ENCODE measurements at regions not wholly inside any gene's neighbourhood (a gene's known extent, or its start where the extent isn't known, plus 50 kb on each side); places are given as distances from the start of the nearest gene placed in this dataset.
"Not testable (repeated sequence)": the region's sequence is repeated elsewhere in the genome, so short reads cannot be mapped to it uniquely, and the experiment has no call there.

DNA sequence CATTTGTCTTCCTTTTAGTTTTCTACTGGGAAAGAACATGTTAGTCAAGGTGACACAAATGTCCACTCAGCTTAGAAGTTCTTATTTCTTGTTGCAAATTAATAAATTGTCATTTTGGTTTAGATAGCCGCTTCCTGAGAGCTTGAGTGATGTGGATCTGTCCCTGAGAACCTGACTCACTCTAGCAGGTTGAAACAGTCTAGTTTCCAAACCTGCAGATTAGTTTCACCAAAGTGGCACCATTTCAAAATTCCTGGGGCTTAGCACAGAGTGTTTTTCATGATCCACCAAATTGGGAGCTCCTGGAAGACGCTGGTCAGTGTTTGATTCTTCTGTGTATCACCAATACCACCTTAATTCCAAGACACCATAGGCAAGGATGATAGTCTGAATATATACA, 119.4 kb upstream of the TSC22D1 start:
- no peak for DNase-seq

- no peak for DNase-seq
Measured at GRCh38 chr13:44694842-44695241, 118.7 kb upstream of the TSC22D1 start.

DNA sequence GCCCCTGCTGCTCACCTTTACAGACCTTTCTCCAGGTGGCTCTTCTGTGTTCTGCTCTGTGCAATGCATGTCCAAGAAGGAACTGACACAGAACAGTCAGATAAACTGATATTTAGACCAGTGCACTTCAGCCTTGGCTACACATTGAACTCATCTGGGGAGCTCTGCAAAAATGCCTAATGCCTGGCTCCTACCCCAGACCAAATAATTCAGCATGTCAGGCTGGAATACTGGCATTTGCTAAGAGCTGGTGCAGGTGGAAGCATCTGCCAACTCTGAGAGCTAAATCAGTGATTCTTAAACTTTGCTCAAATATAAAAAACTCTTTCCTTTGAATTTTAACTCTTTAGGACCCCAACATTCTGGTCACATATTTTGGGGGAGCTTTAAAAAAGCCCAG, 118.2 kb upstream of the TSC22D1 start:
- no peak for DNase-seq

GRCh38 chr13:44693156-44693764, 117.1 kb upstream of the TSC22D1 start:
- no peak for DNase-seq

GRCh38 chr13:44692173-44692713, 116.1 kb upstream of the TSC22D1 start:
- DNase-seq = no peak

DNA sequence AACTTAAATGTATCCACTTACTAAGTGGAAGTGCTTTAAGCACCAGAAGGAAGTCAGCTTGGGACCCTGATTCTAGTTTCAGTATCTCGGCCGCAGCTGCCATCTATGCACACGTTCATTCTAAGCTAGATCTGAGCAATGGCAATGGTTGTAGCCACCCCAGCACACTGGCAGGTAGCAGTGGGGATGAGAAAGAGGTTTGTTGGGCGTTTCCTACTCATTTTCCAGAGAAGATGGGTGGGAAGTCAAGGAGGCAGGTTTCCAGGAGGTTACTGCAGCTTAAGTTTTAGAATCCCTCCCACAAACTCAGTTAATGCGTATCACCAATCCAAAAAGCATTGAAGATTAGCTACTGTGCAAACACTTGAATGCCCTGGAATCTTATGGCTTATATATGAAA, 114.2 kb upstream of the TSC22D1 start:
- DNase-seq = no peak

GRCh38 chr13:44688652-44689051, 112.5 kb upstream of the TSC22D1 start:
- DNase-seq = no peak

GRCh38 chr13:44686531-44686934, 110.4 kb upstream of the TSC22D1 start:
- DNase-seq = no peak

DNA sequence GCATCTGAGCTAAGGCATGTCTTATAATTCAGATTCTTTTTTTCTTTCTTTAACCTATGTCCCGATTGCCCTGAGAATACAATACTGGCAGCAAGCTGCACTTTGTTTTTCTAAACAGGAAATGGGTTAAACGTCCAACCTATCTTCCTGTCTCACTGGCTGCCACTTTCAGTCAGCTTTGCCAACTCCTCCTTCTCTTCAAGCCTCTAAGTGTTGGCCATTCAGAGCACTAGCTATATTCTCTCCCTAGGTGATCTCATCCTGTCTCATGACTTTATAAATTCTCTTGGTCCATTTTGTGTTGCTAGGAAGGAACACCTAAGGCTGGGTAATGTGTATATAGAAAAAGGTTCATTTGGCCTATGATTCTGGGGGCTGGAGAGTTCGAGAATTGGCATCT, 109.5 kb upstream of the TSC22D1 start:
- no peak for DNase-seq

DNA sequence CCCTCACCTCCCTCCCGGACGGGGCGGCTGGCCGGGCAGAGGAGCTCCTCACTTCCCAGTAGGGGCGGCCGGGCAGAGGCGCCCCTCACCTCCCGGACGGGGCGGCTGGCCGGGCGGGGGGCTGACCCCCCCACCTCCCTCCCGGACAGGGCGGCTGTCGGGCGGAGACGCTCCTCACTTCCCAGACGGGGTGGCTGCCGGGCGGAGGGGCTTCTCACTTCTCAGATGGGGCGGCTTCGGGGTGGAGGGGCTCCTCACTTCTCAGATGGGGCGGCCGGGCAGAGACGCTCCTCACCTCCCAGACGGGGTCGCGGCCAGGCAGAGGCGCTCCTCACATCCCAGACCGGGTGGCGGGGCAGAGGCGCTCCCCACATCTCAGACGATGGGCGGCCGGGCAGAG, 106.3 kb upstream of the TSC22D1 start:
- DNase-seq = not testable (repeated sequence)

DNA sequence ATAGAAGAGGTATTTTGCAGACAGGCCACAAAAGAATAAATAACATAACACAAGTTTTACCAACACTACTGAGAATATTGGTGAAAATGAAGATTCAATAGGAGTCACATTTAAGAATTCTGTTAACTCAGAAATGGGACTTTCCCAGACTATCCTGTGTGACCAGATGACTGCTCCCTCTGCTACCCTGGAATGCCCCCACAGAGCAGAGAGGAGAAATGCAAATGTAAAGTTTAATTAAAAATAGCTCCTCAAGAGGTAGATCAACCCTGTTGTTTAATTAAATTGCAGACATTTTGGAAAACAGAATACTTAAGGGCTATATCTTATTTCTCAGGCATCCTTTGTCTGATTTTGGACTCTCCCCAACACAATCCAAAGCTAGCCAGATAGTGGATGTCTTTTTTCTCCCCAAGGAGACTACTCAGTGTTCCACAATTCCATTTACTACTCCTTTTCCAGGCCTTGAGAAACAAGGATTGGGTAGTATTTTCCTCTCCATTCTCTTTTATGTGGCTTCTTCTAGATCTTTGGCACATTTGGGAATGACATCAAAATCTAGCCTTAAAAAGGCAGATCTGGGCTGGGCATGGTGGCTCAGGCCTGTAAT, 104.7 kb upstream of the TSC22D1 start:
- no peak for DNase-seq

DNA sequence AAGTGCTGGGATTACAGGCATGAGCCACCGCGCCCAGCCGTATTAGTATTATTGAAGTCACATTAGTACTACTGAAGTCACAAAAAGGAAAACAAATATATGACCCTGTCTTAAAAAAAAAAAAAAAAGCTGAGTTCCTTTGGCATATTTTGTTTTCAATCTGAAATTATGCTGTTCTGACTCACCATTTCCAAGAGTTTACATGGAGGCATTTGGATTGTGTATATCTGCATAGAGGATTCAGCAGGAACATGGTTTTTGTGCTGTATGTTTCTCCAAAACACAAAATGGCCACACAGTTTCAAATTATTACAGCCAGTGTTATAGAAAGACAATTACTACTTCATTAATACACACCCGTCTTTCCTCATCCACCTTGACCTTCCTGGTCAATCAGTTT, 103.5 kb upstream of the TSC22D1 start:
- DNase-seq = no peak

DNA sequence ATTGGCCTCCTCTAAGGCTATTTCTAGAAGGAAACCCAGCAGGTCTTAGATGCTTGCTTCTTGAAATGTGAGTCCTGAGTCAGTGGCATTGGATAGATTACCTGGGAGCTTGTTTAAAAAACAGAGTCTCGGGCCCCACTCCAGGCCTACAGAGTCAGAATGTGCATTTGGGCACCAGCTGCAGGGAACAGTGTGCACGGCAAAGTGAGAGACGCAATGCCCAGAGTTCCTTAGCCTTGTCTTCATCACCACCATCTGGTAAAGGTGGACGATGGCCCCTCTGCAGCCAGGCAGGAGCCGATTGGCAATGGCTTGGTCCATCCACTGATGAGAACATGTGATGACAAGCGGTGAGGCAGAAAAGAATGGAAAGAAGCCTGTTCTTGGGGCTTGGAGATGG, 102.1 kb upstream of the TSC22D1 start:
- no peak for DNase-seq

DNA sequence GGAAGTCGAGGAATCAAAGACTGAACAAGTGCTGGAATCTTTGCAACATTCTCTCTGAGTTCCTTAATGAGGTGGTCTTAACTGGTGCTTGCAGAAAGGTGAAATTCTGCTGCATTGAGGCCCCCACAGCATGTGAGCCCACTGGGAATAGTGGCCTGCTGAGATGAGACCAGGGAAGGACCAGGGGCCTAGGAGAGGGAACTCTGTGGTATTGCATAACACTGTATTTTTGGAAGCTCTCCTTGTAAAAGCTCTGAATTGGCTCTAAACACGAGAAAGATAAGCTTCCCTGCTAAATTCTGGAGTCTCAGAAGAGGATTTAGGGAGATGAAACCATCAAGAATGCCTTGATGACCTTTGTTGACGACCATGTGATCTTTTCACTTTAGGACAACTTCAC, 100.4 kb upstream of the TSC22D1 start:
- DNase-seq = no peak

GRCh38 chr13:44669534-44669933, 93.4 kb upstream of the TSC22D1 start:
- no peak for DNase-seq

DNA sequence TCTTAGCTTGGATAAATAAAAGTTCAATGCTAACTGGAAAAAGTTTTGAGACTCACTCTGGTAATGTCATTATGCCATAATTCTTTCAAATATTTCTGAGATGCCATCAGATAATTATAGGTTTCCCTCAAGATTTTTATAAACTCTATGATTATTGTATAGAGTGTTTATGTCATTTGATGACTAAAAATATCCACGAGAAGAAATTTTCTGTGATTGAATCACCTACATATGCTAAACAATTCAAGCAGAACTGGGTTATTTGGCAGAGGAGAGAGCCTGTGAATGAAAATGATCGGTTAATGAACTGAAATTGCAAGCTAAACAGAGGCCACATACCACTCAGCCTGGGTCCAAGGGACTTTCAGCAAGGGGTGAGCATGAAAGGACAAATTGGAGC, 92.6 kb upstream of the TSC22D1 start:
- no peak for DNase-seq

- no peak for DNase-seq
Measured at GRCh38 chr13:44667943-44668342, 91.8 kb upstream of the TSC22D1 start.

- not testable (repeated sequence) for DNase-seq
Measured at GRCh38 chr13:44666538-44666937, 90.4 kb upstream of the TSC22D1 start.

DNA sequence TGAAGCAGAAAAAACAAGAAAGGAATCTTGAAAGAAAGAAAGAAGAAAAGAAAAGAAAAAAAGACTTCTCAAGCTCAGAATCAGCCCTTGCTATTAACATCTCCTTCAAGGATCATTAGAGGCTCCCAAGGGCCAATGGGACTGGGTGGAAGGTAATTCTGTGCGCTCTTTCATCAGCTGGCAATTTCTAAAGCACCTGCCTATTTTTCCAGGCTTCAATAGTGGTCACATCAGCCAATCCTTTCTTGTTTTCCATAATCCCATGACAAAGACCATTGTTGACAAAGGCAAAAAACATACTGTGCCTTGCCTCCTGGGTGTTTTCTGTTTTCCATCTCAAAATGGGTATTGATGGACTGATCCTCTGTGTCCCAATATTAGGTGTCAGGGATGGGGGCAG, 88.2 kb upstream of the TSC22D1 start:
- DNase-seq = no peak

DNA sequence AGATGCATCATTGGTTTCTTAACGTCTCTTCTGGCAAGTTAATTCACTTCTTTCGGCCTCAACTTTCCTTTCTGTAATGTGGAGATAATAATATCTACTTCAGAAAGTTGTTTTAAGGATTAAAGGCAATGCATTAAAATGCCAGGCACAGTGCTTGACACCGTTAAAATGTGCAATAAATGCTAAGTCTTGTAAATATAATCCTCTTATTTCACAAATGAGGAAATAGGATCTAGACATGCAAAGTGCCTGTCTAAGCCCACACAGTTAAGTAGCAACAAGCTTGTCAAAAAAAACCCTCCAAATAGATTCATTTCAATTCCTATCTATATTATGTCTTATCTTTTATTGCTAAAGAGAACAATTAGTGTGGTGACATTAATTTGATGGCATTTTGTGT, 86.4 kb upstream of the TSC22D1 start:
- no peak for DNase-seq

- DNase-seq = no peak
Measured at GRCh38 chr13:44661936-44662335, 85.8 kb upstream of the TSC22D1 start.

DNA sequence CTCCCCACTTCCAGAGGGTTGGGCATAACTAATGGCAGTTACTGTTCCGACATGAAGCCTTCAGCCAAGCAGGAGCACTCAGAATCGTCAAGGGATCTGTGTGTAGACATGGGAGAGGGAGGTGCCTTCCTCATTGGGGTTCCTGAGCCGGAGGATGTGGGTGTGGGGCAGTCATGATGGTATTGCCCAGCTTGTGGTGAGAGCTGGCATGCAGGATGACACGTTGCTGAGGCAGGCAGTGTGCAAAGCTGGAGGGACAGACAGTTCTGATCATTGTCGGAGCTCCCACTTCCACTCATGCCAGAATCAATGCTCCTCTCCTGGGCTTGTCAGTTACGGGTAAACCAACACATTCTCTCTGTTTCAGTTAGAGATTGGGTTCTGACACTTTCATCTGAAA, 83.9 kb upstream of the TSC22D1 start:
- no peak for DNase-seq

- no peak for DNase-seq
Measured at GRCh38 chr13:44652962-44653660, 77.0 kb upstream of the TSC22D1 start.

GRCh38 chr13:44652168-44652567, 76.0 kb upstream of the TSC22D1 start:
- DNase-seq = no peak

Data from NCI-H1417 treated with DMSO at 0.1 percent for 48 hours (cell line).